Adrenal gland (tissue), 5 donors: ENCODE measurements at regions not wholly inside any gene's neighbourhood (a gene's known extent, or its start where the extent isn't known, plus 50 kb on each side); places are given as distances from the start of the nearest gene placed in this dataset.

Experiments used
- CTCF ChIP-seq, 6 experiments: fragments of 450-650 bp in 4 of 6; fragments of 200-600 bp in 2 of 6; sonication (generic) in 1 of 6; IDR thresholded peaks; 1 replicate in 5 of 6; 2 replicates in 1 of 6; pipeline versions ENCODE4 v1.5.1 to v1.8.0; 2016 to 2021; ENCODE audit warnings: antibody characterized with exemption in 6 of 6, mild to moderate bottlenecking in 2 of 6, moderate library complexity in 1 of 6
- POLR2A ChIP-seq, 2 donors: fragments of 450-650 bp; IDR thresholded peaks; one replicate each; pipeline ENCODE4 v1.6.1; 2017; ENCODE audit warnings: antibody characterized with exemption in 2 of 2, mild to moderate bottlenecking in 2 of 2, moderate library complexity in 1 of 2
- donor health status: DM: no; HTN: no; CAD: no.

GRCh38 chr3:106814231-106814630 is 563.0 kb upstream of the CCDC54 start:
- TF ChIP-seq CTCF (IDR thresholded peaks at IDR 0.05) (no peak), POLR2A (IDR thresholded peaks at IDR 0.05) (no peak)
